Activated T-cell treated with anti-CD3 and anti-CD28 coated beads for 48 hours (primary cell): ENCODE measurements at regions not wholly inside any gene's neighbourhood (a gene's known extent, or its start where the extent isn't known, plus 50 kb on each side); places are given as distances from the start of the nearest gene placed in this dataset.

Experiments used
- DNase-seq: peaks from one replicate; pipeline ENCODE4 v3.0.0-alpha.2; 2020; ENCODE audit warnings: low read depth

DNA sequence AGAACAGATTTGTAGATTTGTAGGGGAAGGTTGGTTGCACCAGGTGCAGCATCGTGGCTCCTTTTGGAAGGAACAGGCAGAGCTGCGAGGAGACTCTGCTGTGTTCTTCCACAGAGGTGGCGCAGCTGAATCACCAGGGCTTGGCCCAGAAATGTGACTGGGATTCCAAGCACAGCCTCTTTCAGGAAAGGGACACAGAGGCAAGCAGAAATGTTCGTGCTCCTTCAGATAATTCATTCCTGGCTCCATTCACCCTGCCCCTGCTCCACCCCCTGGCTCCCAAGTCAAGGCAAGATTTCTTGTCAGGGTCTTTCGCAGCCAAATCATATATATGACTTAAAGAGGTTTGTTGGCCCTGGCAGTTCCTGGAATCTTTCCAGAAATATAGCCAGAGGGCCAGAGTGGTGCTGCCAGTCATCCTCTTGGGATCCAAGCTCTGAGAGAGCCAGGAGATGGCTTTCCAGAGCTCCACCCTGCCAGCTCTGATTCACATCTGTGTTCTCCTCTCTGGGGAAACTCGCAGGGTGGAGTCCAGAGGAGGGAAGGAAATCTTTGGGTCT lies 203.9 kb upstream of the TANK start:
- no peak for DNase-seq

GRCh38 chr2:160963957-160964356 lies 196.3 kb upstream of the TANK start:
- no peak for DNase-seq

GRCh38 chr2:160967523-160967922 lies 192.7 kb upstream of the TANK start:
- DNase-seq = no peak

DNA sequence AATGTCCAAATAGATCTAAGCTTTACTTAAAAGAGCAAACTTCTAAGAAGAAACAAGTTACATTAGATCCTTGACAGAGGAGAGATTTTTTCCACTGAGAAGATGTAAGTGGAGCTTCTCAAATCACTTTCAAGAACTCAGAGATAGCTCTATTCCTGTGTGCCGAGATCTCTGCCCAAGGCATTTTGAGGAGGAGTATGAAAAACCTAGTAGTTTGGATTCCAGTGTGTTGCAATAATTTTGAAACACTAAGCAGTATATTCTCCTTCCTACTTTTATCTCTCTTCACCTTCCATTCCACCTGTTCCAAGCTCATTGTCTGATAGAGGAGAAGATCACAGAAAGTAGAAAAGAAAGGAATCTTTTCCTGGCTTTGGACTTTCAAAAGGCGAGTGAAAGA lies 192.0 kb upstream of the TANK start:
- DNase-seq = no peak

- no peak for DNase-seq
Measured at GRCh38 chr2:160970052-160970965, 189.9 kb upstream of the TANK start.

DNA sequence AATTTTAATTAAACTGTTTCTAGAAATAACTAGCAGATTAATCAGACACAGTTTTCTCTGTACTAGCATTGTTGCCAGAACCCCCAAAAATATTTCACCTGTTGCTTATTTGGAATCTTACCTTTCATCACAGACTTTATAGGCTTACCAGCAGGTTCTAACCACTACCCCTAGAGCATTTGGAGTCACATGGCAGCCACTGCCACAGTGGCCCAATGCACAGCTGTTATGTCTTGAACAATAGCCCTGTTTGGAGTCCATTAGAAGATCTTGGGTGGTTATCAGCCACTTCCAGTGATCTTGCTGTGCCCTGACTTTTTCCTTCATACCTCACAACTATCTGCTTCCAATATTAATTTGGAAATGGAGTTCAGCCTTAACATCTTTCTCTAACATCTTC lies 186.2 kb upstream of the TANK start:
- no peak for DNase-seq

GRCh38 chr2:160974803-160975202 lies 185.4 kb upstream of the TANK start:
- DNase-seq = no peak

DNA sequence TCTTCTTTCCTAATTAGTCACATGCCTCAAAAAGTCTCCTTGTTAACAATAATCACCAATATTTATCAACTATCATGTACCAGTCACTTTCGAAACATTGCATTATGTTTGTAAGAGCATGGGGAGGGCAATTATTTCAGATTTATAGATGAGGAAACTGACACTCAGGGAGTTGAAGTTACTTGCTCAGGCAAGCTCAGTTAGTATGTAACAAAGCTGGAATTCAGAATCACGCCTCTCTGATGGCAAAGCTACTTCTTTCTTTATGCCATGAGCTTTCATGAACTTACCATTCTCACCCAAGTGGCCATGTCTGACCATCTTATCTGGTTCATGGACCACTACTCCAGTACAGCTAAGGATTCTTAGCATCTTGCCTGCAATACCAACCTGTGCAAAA lies 183.4 kb upstream of the TANK start:
- no peak for DNase-seq

DNA sequence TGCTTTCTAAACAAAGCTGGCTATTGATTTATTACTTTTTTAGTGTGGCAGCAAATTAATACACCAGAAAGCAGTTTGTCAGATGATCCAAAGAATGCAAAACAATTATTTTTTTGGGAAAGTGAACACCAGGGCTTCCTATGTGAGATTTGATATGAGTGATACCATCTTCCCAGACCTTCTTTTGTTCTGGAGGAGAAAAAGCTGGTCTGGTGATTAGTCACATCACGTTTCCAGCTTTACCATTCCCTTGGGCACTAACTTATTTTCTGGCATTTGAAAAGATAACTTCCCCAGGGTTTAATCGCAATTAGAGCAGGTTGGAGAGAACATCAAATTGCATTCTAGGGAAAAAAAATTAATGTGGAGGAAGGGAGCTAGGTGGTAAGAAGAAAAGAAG lies 182.9 kb upstream of the TANK start:
- no peak for DNase-seq

GRCh38 chr2:160977854-160978253 lies 182.4 kb upstream of the TANK start:
- no peak for DNase-seq

DNA sequence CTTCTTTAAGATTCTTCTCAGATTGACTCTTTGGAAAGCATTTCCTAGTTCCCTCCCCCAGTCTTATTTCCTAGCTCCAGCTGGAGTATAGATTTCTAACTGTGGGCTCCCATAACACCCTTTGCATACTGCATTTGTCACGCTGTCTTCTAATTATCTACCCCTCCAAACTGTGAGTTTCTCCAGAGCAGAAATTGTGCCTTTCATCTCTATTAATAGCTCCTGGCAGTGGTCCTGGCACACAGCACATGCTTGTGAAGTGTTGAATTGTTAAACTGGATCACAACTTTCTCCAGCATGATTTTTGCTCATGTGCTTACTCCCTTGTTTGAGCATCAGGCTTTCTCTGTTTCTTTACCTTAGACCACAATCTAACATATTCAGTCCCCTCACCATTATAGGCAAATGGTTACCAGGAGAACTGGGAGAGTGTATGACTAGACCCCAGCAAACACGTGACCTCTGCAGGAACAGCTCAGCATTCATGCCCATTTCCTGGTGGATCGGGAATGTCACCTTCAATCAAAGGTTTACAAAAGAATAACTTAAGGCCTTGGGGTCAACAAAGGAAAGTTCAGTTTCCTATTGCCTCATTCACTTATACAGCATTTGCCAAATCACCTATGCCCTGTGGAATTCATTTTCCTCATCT lies 175.7 kb upstream of the TANK start:
- no peak for DNase-seq

DNA sequence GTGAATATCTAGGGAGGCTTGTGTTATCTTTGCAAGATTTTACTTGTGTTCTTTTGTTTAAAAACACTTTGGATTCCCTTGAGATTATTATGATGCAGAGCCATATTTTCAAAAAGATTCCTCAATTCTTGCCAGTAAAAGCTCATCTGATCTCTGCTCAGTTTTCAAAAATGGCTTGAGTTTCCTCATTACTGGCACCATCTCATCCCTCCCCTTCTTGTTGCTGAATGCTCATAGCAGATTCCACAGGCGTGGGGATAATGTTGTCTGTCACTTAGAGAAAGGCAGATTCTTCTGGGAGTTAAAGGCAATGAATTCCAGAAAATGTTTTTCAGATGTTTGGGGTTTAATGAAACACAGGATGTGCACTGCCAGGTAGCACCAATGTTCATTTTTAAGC lies 170.4 kb upstream of the TANK start:
- DNase-seq = no peak

GRCh38 chr2:160993654-160994061 lies 166.6 kb upstream of the TANK start:
- no peak for DNase-seq

GRCh38 chr2:160994141-160995002 lies 165.9 kb upstream of the TANK start:
- DNase-seq = peak; percentile 44

DNA sequence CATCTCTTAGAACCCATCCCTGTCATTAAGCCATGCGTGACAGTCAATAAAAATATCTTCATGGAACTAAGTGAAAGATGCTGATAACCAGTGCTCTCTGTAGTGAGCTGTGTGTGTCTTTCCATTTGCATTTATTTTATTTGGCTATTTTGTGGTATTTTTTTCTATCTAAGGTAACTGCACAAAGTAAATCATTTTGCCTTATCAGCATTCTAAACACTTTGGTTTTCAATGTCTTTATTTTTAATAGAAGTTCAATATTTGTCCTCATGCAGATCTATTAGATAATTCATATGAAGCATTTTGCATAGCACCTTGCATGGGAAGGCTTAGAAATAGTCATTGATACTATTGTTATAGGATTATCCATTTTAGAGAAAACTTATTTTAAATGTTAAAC lies 163.6 kb upstream of the TANK start:
- no peak for DNase-seq

DNA sequence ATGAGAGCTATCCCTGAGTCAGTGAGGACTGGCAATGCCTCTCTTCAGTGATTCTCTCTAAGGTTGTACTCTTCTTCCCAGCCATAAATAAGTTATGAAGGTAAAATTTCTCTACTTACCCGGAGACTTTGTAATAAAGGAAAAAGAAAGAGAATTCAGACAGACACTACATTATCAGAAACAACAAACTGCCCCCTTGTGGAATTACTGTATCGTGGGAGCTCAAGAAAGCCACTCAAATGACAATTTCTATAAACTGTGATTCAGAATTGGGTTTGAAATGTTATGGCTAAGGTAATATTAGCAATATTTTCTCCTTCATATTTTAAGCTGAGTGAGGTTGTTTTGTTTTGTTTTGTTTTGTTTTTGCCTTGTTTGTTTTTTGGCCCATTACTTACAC lies 155.8 kb upstream of the TANK start:
- DNase-seq = no peak

DNA sequence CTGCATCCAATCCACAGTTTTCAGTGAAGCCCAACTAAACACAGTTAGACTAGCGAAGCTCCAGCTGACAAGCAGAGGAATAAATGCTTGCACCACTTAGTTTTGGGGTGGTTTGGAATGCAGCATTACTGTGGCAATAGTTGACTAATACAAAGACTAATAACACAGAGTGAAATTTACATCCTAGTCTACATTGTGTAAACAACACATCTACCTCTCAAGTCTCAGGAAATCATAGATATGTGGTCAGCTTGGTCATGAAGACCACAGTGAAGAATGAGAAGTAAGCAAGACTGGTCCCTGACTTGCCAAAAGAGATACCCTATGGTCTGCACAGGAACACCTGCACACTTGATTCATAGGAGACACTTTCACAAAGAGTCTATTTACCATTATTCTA lies 155.1 kb upstream of the TANK start:
- DNase-seq = no peak

DNA sequence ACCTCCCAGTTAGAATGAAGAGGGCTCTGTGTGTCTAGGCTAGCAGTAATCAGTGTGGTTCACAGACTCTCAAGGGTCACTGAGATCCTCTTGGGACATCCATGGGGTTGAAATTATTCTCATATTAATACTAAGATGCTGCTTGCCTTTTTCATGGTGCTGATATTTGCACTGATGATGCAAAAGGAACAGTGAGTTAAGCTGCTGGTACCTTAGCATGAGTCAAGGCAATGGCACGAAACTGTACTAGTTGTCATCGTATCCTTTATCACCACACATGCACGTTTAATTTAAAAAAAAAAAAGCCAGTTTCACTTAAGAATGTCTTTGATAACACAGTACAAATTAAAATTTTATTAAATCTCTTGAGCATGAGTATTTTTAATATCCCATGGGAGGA lies 151.9 kb upstream of the TANK start:
- no peak for DNase-seq

GRCh38 chr2:161010503-161011015 lies 149.7 kb upstream of the TANK start:
- no peak for DNase-seq

DNA sequence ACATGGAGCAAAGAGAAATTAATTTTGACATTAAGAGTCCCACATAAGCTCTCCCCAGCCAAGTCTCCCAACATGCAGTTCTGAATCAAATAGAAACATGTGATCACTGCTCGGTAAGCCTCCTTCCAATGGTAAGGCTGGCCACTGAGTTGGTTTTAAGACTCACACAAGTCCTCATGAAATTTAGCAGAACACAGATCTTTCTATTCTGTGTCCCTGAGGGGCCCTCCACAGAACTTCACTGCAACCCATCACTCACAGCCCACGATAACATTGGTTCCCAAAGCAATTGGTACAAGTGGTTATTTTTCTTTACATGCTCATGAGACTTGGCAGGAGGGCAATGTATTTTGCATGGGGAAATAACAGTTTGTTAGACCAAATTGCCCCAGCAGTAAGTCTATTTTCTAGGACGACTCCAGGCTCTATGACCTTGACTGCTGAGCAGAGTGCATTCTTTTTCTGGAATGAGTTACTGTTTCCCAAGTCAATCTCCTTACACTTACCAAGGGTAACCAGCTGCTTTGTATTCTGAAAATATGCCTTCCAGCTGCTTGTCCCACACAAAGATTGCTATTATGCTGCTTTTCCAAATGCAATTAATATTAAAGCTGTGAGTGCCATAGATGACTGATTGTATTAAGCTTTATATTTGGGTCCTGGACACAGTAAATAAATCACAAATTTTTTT lies 142.3 kb upstream of the TANK start:
- DNase-seq = no peak

GRCh38 chr2:161019311-161019710 lies 140.9 kb upstream of the TANK start:
- DNase-seq = no peak

DNA sequence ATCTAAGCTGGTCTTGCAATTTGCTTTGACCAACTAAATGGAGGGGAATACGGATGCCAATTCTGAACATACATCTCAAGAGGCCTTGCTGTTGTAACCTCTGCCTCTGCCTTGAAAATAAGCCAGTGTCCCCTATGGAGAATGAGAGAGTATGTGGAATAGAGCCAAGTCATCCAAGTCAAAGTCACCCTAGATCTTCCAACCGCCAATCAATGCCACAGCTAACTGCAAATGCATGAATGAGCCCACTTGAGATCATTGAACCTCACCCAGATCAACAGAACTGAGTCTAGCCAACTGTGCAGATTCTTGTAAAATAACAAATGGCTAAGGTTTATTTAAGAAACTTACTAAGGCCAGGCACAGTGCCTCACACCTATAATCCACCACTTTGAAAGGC lies 139.8 kb upstream of the TANK start:
- DNase-seq = no peak
